ENCODE measurements at regions not wholly inside any gene's neighbourhood (a gene's known extent, or its start where the extent isn't known, plus 50 kb on each side); places are given as distances from the start of the nearest gene placed in this dataset.

GRCh38 chr6:69622230-69622629, 174.6 kb downstream of the LMBRD1 start:
- Histone ChIP-seq H3K4me1 (ENCODE audit: control insufficient read depth, insufficient read depth, low read length) (no peaks in the 10 kb centered on the region), H3K9me1 (ENCODE audit: insufficient read depth, low read length) (no peaks in the 10 kb centered on the region), H3K56ac (ENCODE audit: extremely low read depth, insufficient read depth, low read length) (no peak overlapping the region), H3K4me2 (ENCODE audit: low read depth, low read length) (no peak overlapping the region), H4K8ac (ENCODE audit: low read depth in 2 of 2, low read length in 2 of 2) (no peak overlapping the region), H4K20me1 (ENCODE audit: insufficient read depth, low read length) (no peaks in the 10 kb centered on the region), H2BK15ac (ENCODE audit: low read depth, low read length) (no peak overlapping the region), H2AK5ac (ENCODE audit: low read depth, low read length) (no peak overlapping the region), H2BK120ac (ENCODE audit: low read depth, low read length) (no peak overlapping the region), H3K36me3 (ENCODE audit: control insufficient read depth, insufficient read depth, low read length) (no peaks in the 10 kb centered on the region), H2BK5ac (ENCODE audit: low read depth, low read length, poor library complexity, severe bottlenecking) (no peak overlapping the region), H3K14ac (replicated peaks; ENCODE audit: low read depth, low read length) (no peak overlapping the region), H4K5ac (ENCODE audit: low read depth, low read length) (no peak overlapping the region), H2AK9ac (replicated peaks; ENCODE audit: low read depth, low read length, poor library complexity) (no peak overlapping the region), H3K27me3 (ENCODE audit: control insufficient read depth, insufficient read depth, low read length) (no peaks in the 10 kb centered on the region), H3K27ac (ENCODE audit: insufficient read depth, low read length) (no peak overlapping the region), H3K4me3 (ENCODE audit: insufficient read depth, low read depth, low read length) (no peak overlapping the region), H3K9ac (ENCODE audit: low read depth, low read length) (no peak overlapping the region), H4K91ac (ENCODE audit: insufficient read depth, low read depth, low read length) (no peak overlapping the region), H3K4ac (ENCODE audit: low read depth, low read length) (no peak overlapping the region), H2AFZ (replicated peaks; ENCODE audit: low read length, poor library complexity) (no peak overlapping the region), H3K23ac (ENCODE audit: low read depth, low read length) (no peak overlapping the region), H3K79me1 (ENCODE audit: low read depth in 1 of 2, low read length in 2 of 2) (no peaks in the 10 kb centered on the region), H3K18ac (ENCODE audit: low read depth, low read length) (no peak overlapping the region), H2BK20ac (ENCODE audit: low read depth, low read length) (no peak overlapping the region), H3K9me3 (ENCODE audit: control insufficient read depth, insufficient read depth, low read length) (no peaks in the 10 kb centered on the region; the same call in 1 of the 2 replicates)
- dilution Hi-C loops (cut with HindIII; ENCODE audit: low sequenced_read_pairs, unreplicated experiment) (no loop called here), in situ Hi-C loops (cut with MboI; ENCODE audit: low sequenced_read_pairs) (no loop called here), intact Hi-C loops (cut with micrococcal nuclease) (no loop called here)
- ATAC-seq (ENCODE audit: low read depth) (no peak), DNase-seq (no peak)
- no TSS peak for BruUV-seq (replicated peaks)
- ChIA-PET POLR2A (ENCODE audit: unreplicated experiment) (no interaction called here), CTCF (interaction anchor here (0.6 kb wide), 1 partner anchor 417 kb away, joined by 3 read pairs; no protein-coding TSS in a partner anchor)
- TF ChIP-seq FOS (IDR thresholded peaks at IDR 0.05; ENCODE audit: low read depth, low read length), result no peak
- no peak for TF ChIP-seq CTCF (conservative IDR thresholded peaks at IDR 0.05; ENCODE audit: low read depth, low read length)
- no peak for TF ChIP-seq RAD21 (IDR thresholded peaks at IDR 0.05; ENCODE audit: low read length)
- no peak for TF ChIP-seq CHD1 (IDR thresholded peaks at IDR 0.05; ENCODE audit: low read depth, low read length)
- no peak for TF ChIP-seq SMC3 (IDR thresholded peaks at IDR 0.05; ENCODE audit: low read depth, low read length)
- no peak for TF ChIP-seq RCOR1 (IDR thresholded peaks at IDR 0.05; ENCODE audit: insufficient replicate concordance, low read length)
- no peak for TF ChIP-seq USF2 (IDR thresholded peaks at IDR 0.05; ENCODE audit: low read depth, low read length)
- no peak for TF ChIP-seq MXI1 (IDR thresholded peaks at IDR 0.05; ENCODE audit: borderline replicate concordance, low read depth, low read length)
- TF ChIP-seq RFX5 (IDR thresholded peaks at IDR 0.05; ENCODE audit: low read depth, low read length), result no peak
- no peak for TF ChIP-seq MAFK (IDR thresholded peaks at IDR 0.05; ENCODE audit: low read depth, low read length)
- WGBS, 2 experiments (ENCODE audit: extremely low coverage in 2 of 2, insufficient read length in 1 of 2), result no CpG with 5 or more reads among the region's 3 CpGs
